SK-N-SH (cell line): ENCODE measurements at regions not wholly inside any gene's neighbourhood (a gene's known extent, or its start where the extent isn't known, plus 50 kb on each side); places are given as distances from the start of the nearest gene placed in this dataset.

Experiments
- CHD2 ChIP-seq: fragments of 150-350 bp; IDR thresholded peaks from 2 replicates; pipeline ENCODE4 v1.6.1; 2018; ENCODE audit warnings: low read length; ENCODE audit not compliant: partially characterized antibody
- EZH2phosphoT487 ChIP-seq: fragments of 200-600 bp; sonication (generic); IDR thresholded peaks from 2 replicates; pipeline ENCODE4 v1.6.1; 2017; ENCODE audit warnings: low read depth, mixed run types, mild to moderate bottlenecking, antibody characterized with exemption, moderate library complexity, borderline replicate concordance
- FOXM1 ChIP-seq: IDR thresholded peaks from 2 replicates; pipeline ENCODE4 v1.4.0; 2012; ENCODE audit warnings: low read depth, mild to moderate bottlenecking
- GABPA ChIP-seq: IDR thresholded peaks from 2 replicates; pipeline ENCODE4 v1.4.0; 2012; ENCODE audit warnings: low read depth, mild to moderate bottlenecking
- MAX ChIP-seq: IDR thresholded peaks from 2 replicates; pipeline ENCODE4 v1.4.0; 2012; ENCODE audit warnings: low read depth
- MXI1 ChIP-seq: IDR thresholded peaks from 2 replicates; pipeline ENCODE4 v1.6.1; 2012; ENCODE audit warnings: mild to moderate bottlenecking, low read depth, low read length, improper control_type of control experiment
- POLR2AphosphoS5 ChIP-seq: IDR thresholded peaks from 2 replicates; pipeline ENCODE4 v1.6.1; 2012; ENCODE audit warnings: low read depth, low read length
- RFX5 ChIP-seq: IDR thresholded peaks from 2 replicates; pipeline ENCODE4 v1.6.1; 2012; ENCODE audit warnings: mild to moderate bottlenecking, improper control_type of control experiment, low read length
- SIN3A ChIP-seq: IDR thresholded peaks from 2 replicates; pipeline ENCODE4 v1.6.1; 2012; ENCODE audit warnings: low read depth, mild to moderate bottlenecking, low read length, moderate library complexity, borderline replicate concordance
- TF ChIP-seq, protein P1 (sequence below): fragments of 200-600 bp; sonication (generic); IDR thresholded peaks from 2 replicates; pipeline ENCODE4 v1.6.1; 2017; ENCODE audit warnings: antibody characterized with exemption, mild to moderate bottlenecking, moderate library complexity
- TF ChIP-seq, protein P2 (sequence below): IDR thresholded peaks from 2 replicates; pipeline ENCODE4; 2012
- TF ChIP-seq, protein P3 (sequence below): IDR thresholded peaks from 2 replicates; pipeline ENCODE4 v1.6.1; 2012; ENCODE audit warnings: mild to moderate bottlenecking, low read depth, low read length, moderate library complexity
- TF ChIP-seq, protein P4 (sequence below): fragments of 150-350 bp; IDR thresholded peaks from 2 replicates; pipeline ENCODE4 v1.6.1; 2017; ENCODE audit warnings: antibody characterized with exemption, low read length, low read depth, borderline replicate concordance

DNA sequence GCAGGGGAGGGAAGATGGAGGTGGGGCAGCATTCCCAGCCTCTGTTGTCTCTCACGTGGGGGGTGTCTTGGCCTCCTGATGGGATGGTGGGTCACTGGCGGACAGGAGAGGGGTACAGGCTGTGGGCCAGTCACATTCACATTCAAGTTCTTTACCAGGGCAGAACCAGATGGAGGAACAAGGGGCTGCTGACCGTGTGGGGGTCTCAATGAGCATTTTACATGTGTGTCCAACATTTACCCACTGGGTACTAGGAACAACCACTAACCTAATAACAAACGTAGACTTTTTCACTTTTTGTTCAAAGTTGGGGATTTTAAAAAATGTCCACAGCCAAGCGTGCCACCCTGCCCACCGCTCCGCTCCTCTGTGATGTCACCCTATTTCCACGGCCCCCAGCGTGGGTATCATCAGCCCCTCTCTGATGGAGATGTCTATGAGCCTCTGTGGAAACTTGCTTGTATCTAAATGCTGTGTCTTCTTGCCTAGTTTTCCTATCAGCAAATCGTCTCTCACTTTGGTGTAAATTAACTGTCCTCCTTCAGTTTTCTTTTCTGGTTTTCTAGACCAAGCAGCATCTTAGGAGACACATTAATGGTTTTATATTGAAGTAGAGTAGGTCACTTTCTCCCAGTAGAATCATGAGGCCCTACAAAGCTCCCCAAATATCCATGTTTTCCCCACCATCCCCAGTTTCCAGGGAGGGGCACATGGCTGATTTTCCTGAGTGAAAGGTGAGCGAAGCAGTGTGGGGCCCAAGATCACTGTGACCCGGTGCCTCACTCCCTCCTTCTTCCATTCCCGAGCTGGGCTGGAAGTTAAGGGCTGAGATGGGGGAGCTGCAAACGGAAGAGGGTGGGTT lies 936.7 kb downstream of the BRD1 start:
- TF ChIP-seq FOXM1 (no peak), MAX (no peak), MXI1 (no peak), GABPA (no peak), EZH2phosphoT487 (no peak), RFX5 (no peak), CHD2 (no peak), POLR2AphosphoS5 (no peak), SIN3A (no peak)
- TF ChIP-seq, protein P1, sequence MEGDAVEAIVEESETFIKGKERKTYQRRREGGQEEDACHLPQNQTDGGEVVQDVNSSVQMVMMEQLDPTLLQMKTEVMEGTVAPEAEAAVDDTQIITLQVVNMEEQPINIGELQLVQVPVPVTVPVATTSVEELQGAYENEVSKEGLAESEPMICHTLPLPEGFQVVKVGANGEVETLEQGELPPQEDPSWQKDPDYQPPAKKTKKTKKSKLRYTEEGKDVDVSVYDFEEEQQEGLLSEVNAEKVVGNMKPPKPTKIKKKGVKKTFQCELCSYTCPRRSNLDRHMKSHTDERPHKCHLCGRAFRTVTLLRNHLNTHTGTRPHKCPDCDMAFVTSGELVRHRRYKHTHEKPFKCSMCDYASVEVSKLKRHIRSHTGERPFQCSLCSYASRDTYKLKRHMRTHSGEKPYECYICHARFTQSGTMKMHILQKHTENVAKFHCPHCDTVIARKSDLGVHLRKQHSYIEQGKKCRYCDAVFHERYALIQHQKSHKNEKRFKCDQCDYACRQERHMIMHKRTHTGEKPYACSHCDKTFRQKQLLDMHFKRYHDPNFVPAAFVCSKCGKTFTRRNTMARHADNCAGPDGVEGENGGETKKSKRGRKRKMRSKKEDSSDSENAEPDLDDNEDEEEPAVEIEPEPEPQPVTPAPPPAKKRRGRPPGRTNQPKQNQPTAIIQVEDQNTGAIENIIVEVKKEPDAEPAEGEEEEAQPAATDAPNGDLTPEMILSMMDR = no peak
- TF ChIP-seq, protein P2, sequence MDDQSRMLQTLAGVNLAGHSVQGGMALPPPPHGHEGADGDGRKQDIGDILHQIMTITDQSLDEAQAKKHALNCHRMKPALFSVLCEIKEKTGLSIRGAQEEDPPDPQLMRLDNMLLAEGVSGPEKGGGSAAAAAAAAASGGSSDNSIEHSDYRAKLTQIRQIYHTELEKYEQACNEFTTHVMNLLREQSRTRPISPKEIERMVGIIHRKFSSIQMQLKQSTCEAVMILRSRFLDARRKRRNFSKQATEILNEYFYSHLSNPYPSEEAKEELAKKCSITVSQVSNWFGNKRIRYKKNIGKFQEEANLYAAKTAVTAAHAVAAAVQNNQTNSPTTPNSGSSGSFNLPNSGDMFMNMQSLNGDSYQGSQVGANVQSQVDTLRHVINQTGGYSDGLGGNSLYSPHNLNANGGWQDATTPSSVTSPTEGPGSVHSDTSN = no peak
- TF ChIP-seq, protein P3, sequence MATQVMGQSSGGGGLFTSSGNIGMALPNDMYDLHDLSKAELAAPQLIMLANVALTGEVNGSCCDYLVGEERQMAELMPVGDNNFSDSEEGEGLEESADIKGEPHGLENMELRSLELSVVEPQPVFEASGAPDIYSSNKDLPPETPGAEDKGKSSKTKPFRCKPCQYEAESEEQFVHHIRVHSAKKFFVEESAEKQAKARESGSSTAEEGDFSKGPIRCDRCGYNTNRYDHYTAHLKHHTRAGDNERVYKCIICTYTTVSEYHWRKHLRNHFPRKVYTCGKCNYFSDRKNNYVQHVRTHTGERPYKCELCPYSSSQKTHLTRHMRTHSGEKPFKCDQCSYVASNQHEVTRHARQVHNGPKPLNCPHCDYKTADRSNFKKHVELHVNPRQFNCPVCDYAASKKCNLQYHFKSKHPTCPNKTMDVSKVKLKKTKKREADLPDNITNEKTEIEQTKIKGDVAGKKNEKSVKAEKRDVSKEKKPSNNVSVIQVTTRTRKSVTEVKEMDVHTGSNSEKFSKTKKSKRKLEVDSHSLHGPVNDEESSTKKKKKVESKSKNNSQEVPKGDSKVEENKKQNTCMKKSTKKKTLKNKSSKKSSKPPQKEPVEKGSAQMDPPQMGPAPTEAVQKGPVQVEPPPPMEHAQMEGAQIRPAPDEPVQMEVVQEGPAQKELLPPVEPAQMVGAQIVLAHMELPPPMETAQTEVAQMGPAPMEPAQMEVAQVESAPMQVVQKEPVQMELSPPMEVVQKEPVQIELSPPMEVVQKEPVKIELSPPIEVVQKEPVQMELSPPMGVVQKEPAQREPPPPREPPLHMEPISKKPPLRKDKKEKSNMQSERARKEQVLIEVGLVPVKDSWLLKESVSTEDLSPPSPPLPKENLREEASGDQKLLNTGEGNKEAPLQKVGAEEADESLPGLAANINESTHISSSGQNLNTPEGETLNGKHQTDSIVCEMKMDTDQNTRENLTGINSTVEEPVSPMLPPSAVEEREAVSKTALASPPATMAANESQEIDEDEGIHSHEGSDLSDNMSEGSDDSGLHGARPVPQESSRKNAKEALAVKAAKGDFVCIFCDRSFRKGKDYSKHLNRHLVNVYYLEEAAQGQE = no peak
- TF ChIP-seq, protein P4, sequence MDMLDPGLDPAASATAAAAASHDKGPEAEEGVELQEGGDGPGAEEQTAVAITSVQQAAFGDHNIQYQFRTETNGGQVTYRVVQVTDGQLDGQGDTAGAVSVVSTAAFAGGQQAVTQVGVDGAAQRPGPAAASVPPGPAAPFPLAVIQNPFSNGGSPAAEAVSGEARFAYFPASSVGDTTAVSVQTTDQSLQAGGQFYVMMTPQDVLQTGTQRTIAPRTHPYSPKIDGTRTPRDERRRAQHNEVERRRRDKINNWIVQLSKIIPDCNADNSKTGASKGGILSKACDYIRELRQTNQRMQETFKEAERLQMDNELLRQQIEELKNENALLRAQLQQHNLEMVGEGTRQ = no peak
